SK-N-SH treated with all-trans-retinoic acid at 6 μM for 48 hours (cell line): ENCODE measurements at regions not wholly inside any gene's neighbourhood (a gene's known extent, or its start where the extent isn't known, plus 50 kb on each side); places are given as distances from the start of the nearest gene placed in this dataset.

ENCODE experiments used
- ATAC-seq: fragments of 200-7000 bp; cut with Tn5 transposase; 3 replicates; pipeline ENCODE4 v1.9.1; 2020; ENCODE audit warnings: mild to moderate bottlenecking, moderate library complexity
- ARNTL ChIP-seq: fragments of 450-650 bp; formaldehyde crosslinking; IDR thresholded peaks from 2 replicates; pipeline ENCODE4 v1.5.0; 2020; ENCODE audit warnings: low read depth, mild to moderate bottlenecking, moderate library complexity, borderline replicate concordance
- BACH2 ChIP-seq: fragments of 250-450 bp; sonication (Bioruptor Pico); IDR thresholded peaks from 2 replicates; pipeline ENCODE4 v1.9.0; 2021; ENCODE audit warnings: mild to moderate bottlenecking, borderline replicate concordance
- CREB5 ChIP-seq: fragments of 250-450 bp; sonication (Bioruptor Pico); IDR thresholded peaks from 2 replicates; pipeline ENCODE4 v1.5.1; 2020; ENCODE audit warnings: low read depth, mild to moderate bottlenecking, moderate library complexity
- CSDC2 ChIP-seq: fragments of 250-450 bp; sonication (Bioruptor Pico); IDR thresholded peaks from 2 replicates; pipeline ENCODE4 v1.5.0; 2020; ENCODE audit warnings: mild to moderate bottlenecking, moderate library complexity
- CSRNP3 ChIP-seq: fragments of 250-450 bp; sonication (Bioruptor Pico); IDR thresholded peaks from 2 replicates; pipeline ENCODE4 v1.5.1; 2021; ENCODE audit warnings: mild to moderate bottlenecking, moderate library complexity
- ESRRG ChIP-seq: fragments of 250-450 bp; sonication (Bioruptor Pico); IDR thresholded peaks from 2 replicates; pipeline ENCODE4 v1.6.1; 2021; ENCODE audit warnings: mild to moderate bottlenecking
- GLIS3 ChIP-seq: fragments of 250-450 bp; sonication (Bioruptor Pico); IDR thresholded peaks from 2 replicates; pipeline ENCODE4 v1.5.0; 2020; ENCODE audit warnings: mild to moderate bottlenecking, moderate library complexity
- ISL1 ChIP-seq: fragments of 250-450 bp; sonication (Bioruptor Pico); IDR thresholded peaks from 2 replicates; pipeline ENCODE4 v2.1.2; 2022; ENCODE audit warnings: mild to moderate bottlenecking, moderate library complexity
- OSR1 ChIP-seq: fragments of 250-450 bp; sonication (Bioruptor Pico); IDR thresholded peaks from 2 replicates; pipeline ENCODE4 v1.8.0; 2022; ENCODE audit warnings: moderate library complexity, mild to moderate bottlenecking, inconsistent platforms
- PATZ1 ChIP-seq: fragments of 250-450 bp; sonication (Bioruptor Pico); IDR thresholded peaks from 2 replicates; pipeline ENCODE4 v1.8.0; 2020; ENCODE audit warnings: mild to moderate bottlenecking, moderate library complexity, borderline replicate concordance
- POU6F1 ChIP-seq: fragments of 250-450 bp; sonication (Bioruptor Pico); IDR thresholded peaks from 2 replicates; pipeline ENCODE4 v1.8.0; 2021; ENCODE audit warnings: low read depth, mild to moderate bottlenecking, moderate library complexity, borderline replicate concordance
- RARB ChIP-seq: fragments of 250-450 bp; sonication (Bioruptor Pico); IDR thresholded peaks from 2 replicates; pipeline ENCODE4 v1.8.0; 2021; ENCODE audit warnings: mild to moderate bottlenecking, moderate library complexity
- SNAI2 ChIP-seq: fragments of 250-450 bp; sonication (Bioruptor Pico); IDR thresholded peaks from 2 replicates; pipeline ENCODE4 v1.5.0; 2020; ENCODE audit warnings: mild to moderate bottlenecking, moderate library complexity
- TCF4 ChIP-seq: fragments of 250-450 bp; sonication (Bioruptor Pico); IDR thresholded peaks from 2 replicates; pipeline ENCODE4 v1.8.0; 2021; ENCODE audit warnings: mild to moderate bottlenecking, moderate library complexity, borderline replicate concordance
- TOX ChIP-seq: fragments of 250-450 bp; sonication (Bioruptor Pico); IDR thresholded peaks from 2 replicates; pipeline ENCODE4 v1.8.0; 2021; ENCODE audit warnings: mild to moderate bottlenecking, moderate library complexity, borderline replicate concordance
- TSHZ2 ChIP-seq: fragments of 250-450 bp; sonication (Bioruptor Pico); IDR thresholded peaks from 2 replicates; pipeline ENCODE4 v1.5.0; 2020; ENCODE audit warnings: mild to moderate bottlenecking, moderate library complexity
- ZC3H10 ChIP-seq: fragments of 250-450 bp; sonication (Bioruptor Pico); IDR thresholded peaks from 2 replicates; pipeline ENCODE4 v1.5.1; 2021; ENCODE audit warnings: mild to moderate bottlenecking, moderate library complexity
- ZFP3 ChIP-seq: fragments of 250-450 bp; sonication (Bioruptor Pico); IDR thresholded peaks from 2 replicates; pipeline ENCODE4 v1.5.0; 2020; ENCODE audit warnings: mild to moderate bottlenecking, moderate library complexity
- ZFP30 ChIP-seq: fragments of 450-650 bp; formaldehyde crosslinking; IDR thresholded peaks from 2 replicates; pipeline ENCODE4 v1.5.0; 2022; ENCODE audit warnings: mild to moderate bottlenecking, moderate library complexity
- ZNF565 ChIP-seq: fragments of 450-650 bp; formaldehyde crosslinking; conservative IDR thresholded peaks from 2 replicates; pipeline ENCODE4 v1.5.0; 2020; ENCODE audit warnings: low read depth, mild to moderate bottlenecking, moderate library complexity
- ZNF8 ChIP-seq: fragments of 450-650 bp; formaldehyde crosslinking; IDR thresholded peaks from 2 replicates; pipeline ENCODE4 v1.5.0; 2020; ENCODE audit warnings: mild to moderate bottlenecking, moderate library complexity

GRCh38 chr5:3356016-3356415, 239.6 kb upstream of the IRX1 start:
- no peak for TF ChIP-seq BACH2 (CRISPR knock-in tag)
- no peak for TF ChIP-seq ESRRG (CRISPR knock-in tag)
- TF ChIP-seq GLIS3 (CRISPR knock-in tag) = no peak
- TF ChIP-seq ZFP3 (CRISPR knock-in tag) = no peak
- no peak for TF ChIP-seq OSR1 (CRISPR knock-in tag)
- TF ChIP-seq ZNF565 (CRISPR knock-in tag) = no peak
- TF ChIP-seq CREB5 (CRISPR knock-in tag) = no peak
- TF ChIP-seq TCF4 (CRISPR knock-in tag) = no peak
- no peak for TF ChIP-seq POU6F1
- TF ChIP-seq RARB (CRISPR knock-in tag) = no peak
- no peak for TF ChIP-seq ZC3H10 (CRISPR knock-in tag)
- TF ChIP-seq ZFP30 (CRISPR knock-in tag) = no peak
- no peak for TF ChIP-seq TOX
- TF ChIP-seq TSHZ2 (CRISPR knock-in tag) = no peak
- TF ChIP-seq PATZ1 (CRISPR knock-in tag) = no peak
- TF ChIP-seq CSDC2 (CRISPR knock-in tag) = no peak
- TF ChIP-seq CSRNP3 (CRISPR knock-in tag) = no peak
- TF ChIP-seq SNAI2 = no peak
- TF ChIP-seq ARNTL (CRISPR knock-in tag) = no peak
- no peak for TF ChIP-seq ZNF8 (CRISPR knock-in tag)
- TF ChIP-seq, all 23 proteins: peak for 0
- ATAC-seq = no peak

- no peak for ATAC-seq
- no peak for TF ChIP-seq PATZ1 (CRISPR knock-in tag)
- TF ChIP-seq ISL1 (CRISPR knock-in tag) = no peak
- TF ChIP-seq OSR1 (CRISPR knock-in tag) = no peak
- no peak for TF ChIP-seq RARB (CRISPR knock-in tag)
- TF ChIP-seq TSHZ2 (CRISPR knock-in tag) = no peak
- TF ChIP-seq SNAI2 = no peak
- TF ChIP-seq ARNTL (CRISPR knock-in tag) = no peak
- TF ChIP-seq CSDC2 (CRISPR knock-in tag) = no peak
- TF ChIP-seq TOX = no peak
These were observed 240.5 kb upstream of the IRX1 start for GRCh38 chr5:3355126-3355525.
